Transverse colon (tissue), 3 donors: ENCODE measurements at regions not wholly inside any gene's neighbourhood (a gene's known extent, or its start where the extent isn't known, plus 50 kb on each side); places are given as distances from the start of the nearest gene placed in this dataset.
"Not testable (repeated sequence)": the region's sequence is repeated elsewhere in the genome, so short reads cannot be mapped to it uniquely, and the experiment has no call there.

Source experiments
- POLR2A ChIP-seq: fragments of 450-650 bp; IDR thresholded peaks from one replicate; pipeline ENCODE4 v1.6.1; 2016; ENCODE audit warnings: antibody characterized with exemption, mild to moderate bottlenecking, moderate library complexity
- TF ChIP-seq, protein P1 (sequence below), 5 experiments: fragments of 200-600 bp in 3 of 5; fragments of 450-650 bp in 2 of 5; sonication (generic) in 3 of 5; IDR thresholded peaks; 1 replicate in 2 of 5; 2 replicates in 3 of 5; pipeline ENCODE4 v1.5.1; 2016 to 2017; ENCODE audit warnings: antibody characterized with exemption in 5 of 5, inconsistent platforms in 3 of 5, mild to moderate bottlenecking in 2 of 5, moderate library complexity in 1 of 5

DNA sequence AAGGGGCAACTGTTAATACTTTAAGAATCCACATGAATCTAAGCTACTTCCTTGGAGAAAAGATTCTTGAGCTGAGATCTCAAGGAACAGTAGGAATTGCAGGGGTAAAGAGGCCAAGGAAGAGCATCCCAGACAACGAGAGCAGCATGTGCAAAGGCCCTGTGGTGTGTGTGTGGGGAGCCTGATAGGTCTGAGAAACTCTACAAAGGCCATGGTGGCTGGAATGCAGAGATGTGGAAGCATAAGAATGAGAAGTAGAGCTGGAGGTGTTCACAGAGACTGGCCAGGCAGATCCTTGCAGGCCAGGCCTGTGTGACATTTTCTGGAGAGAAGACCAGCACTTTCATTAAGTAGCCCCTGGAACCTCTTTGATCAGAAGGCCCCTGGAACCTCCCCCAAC is 105.8 kb upstream of the GRK3 start:
- TF ChIP-seq, protein P1, sequence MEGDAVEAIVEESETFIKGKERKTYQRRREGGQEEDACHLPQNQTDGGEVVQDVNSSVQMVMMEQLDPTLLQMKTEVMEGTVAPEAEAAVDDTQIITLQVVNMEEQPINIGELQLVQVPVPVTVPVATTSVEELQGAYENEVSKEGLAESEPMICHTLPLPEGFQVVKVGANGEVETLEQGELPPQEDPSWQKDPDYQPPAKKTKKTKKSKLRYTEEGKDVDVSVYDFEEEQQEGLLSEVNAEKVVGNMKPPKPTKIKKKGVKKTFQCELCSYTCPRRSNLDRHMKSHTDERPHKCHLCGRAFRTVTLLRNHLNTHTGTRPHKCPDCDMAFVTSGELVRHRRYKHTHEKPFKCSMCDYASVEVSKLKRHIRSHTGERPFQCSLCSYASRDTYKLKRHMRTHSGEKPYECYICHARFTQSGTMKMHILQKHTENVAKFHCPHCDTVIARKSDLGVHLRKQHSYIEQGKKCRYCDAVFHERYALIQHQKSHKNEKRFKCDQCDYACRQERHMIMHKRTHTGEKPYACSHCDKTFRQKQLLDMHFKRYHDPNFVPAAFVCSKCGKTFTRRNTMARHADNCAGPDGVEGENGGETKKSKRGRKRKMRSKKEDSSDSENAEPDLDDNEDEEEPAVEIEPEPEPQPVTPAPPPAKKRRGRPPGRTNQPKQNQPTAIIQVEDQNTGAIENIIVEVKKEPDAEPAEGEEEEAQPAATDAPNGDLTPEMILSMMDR (IDR thresholded peaks at IDR 0.05), result not testable (repeated sequence)
- not testable (repeated sequence) for TF ChIP-seq POLR2A
